Retina (tissue), 1 donor: ENCODE measurements at regions not wholly inside any gene's neighbourhood (a gene's known extent, or its start where the extent isn't known, plus 50 kb on each side); places are given as distances from the start of the nearest gene placed in this dataset.
"Not testable (repeated sequence)": the region's sequence is repeated elsewhere in the genome, so short reads cannot be mapped to it uniquely, and the experiment has no call there.

Source experiments
- DNase-seq: peaks from one replicate; pipeline ENCODE4 v3.0.0-alpha.2; 2016

GRCh38 chr18:68219872-68220271 lies 495.0 kb downstream of the TMX3 start:
- DNase-seq: no peak

DNA sequence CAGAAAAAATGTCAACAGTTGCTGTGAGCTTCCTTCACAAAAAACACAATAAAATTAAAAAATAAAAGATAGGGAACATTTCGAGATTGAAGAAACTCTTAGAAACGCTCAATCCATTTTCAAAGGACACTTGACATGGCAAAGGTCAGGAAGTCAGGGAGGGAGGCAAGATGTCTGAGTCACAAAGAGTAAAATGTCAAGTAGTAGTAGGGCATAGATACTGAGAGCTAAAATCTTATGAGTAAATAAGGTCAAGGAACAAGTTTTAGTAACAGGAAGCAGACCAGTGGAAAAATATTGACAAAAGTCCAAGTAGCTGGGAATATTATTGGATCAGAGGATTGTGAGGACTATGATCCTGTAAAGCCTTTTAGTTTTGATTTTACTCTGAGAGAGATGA lies 495.6 kb downstream of the TMX3 start:
- DNase-seq: no peak

- no peak for DNase-seq
Observed at GRCh38 chr18:68215931-68216330, 499.0 kb downstream of the TMX3 start.

DNA sequence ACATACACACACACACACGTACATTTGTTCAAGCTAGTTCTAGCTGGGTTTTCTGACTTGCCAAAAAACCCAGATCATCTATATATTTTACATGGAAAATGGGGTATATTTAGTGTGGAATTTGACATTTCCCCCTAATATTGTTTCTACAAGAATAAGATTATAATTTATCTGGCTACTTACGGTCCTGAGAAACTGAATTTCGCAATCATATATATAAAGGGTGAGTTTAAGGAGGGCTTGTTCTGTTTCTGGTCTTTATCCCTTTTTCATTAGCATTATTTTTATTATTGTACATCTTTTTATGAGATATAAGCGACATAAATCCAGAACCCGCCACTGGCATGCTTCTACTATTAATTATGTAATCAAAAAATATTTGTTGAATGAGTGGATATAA lies 528.9 kb downstream of the TMX3 start:
- DNase-seq: no peak

DNA sequence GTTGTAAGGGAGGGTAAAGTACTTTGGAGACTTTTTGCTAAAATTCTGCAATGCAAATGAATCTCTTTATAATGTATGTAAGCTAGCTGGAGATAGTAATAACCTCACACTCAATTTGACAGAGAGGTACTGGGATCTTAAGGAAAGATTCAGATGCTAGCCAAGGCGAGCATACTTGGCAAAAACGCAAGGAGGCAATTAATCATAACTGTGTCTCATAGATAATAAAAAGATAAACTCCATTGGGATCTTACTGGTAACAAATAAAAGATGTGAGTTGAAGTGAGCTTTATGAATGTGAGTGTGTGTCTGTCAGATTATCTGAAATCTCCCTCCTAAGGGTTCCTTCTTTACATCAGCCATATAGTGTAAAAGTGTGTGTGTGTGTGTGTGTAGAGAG lies 533.0 kb downstream of the TMX3 start:
- DNase-seq: no peak

DNA sequence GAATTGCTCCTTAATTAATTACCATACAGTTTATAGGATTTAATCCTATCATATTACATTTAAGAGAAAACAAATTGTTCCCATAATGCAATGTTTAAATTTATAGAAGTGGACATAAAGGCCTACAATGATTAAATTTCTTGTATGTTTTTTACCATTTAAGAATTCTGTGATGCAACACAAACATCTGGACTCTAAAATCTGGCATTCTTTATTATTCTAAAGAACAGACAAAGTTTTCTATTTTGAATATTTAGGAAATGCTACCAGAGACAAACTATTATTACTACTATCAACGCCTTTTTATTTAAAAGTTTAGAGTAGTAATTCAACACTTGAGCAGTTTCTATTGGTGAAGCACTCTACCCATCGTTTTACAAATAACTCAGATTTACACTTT lies 535.1 kb downstream of the TMX3 start:
- DNase-seq: no peak

DNA sequence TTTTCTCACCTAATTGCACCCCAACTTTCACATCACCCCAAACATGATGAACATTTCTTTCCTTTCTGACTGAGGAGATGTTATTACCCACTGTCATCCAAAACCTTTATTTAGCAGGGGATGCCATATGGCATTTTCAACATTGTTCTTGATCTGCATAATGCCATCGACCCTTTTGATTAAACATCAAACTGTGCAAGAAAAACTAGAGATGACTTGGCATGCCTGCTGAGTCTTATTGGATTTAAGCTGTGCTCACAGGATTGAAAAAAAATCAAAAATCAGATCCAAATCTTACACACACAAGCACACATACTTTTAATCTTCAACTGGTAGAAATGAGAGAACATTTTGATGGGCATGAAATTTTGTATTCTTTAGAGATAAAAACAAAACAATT lies 536.0 kb downstream of the TMX3 start:
- DNase-seq: no peak

DNA sequence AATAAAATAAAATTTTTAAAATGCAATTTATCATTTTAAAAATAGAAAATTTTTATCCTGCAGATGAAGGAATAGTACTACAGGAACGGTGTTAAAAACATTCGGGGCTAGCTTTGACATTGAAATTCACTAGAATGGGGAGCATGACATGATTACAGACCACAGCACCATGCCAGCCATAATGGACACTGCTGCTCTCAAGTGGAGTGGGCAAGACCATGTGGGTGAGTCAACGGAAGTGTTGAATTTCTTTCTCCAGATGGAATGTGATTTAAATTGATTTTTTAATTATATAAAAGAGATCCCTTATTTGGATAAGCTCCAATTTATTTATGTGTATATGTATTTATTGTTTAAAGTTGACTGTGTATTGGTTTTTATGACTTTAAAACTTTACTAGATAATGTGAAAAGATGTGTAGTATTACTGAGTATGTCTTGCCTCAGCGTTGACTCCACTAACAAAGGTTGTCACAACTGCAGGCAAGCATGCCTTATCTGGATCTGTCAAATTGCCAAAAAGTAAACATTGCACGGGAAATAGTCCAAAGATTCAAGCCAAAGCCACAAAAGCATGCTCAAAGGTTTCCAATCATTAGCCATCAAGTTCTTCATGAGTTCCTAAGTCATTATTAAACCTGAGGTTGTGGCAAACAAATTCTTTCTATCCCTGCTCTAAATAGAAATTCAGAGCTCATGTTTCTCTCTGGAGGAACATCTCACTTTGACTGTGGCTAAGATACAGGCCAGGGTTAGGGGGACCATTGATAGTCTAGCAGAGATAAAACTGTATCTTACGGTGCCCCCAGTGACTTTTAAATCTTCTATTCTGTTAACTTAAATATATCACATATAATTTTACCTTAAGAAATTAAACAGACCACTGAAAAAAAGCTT lies 536.9 kb downstream of the TMX3 start:
- DNase-seq: no peak

GRCh38 chr18:68176901-68177300 lies 538.0 kb downstream of the TMX3 start:
- no peak for DNase-seq

- DNase-seq: no peak
Observed at GRCh38 chr18:68172842-68173549, 541.9 kb downstream of the TMX3 start.

DNA sequence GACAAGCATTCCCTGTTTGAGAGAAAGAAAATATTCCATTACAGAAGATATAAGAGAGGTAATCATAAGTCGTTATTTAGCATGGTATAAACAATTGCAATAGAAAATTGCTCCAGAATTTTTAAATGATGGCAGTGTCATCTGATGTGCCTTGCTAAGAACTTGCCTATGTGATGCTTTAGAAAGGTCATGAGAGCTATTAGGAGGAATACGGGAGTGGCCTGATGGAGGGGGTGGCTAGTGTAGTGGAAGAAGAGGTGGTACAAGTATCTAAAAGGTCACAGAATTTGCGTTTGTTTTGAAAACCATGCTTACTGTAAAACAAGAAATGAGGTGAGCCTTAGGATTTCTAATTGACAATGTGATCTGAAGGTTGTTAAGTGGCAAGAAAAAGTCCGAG lies 550.0 kb downstream of the TMX3 start:
- no peak for DNase-seq

- not testable (repeated sequence) for DNase-seq
Observed at GRCh38 chr18:68153821-68154220, 561.1 kb downstream of the TMX3 start.

- no peak for DNase-seq
Observed at GRCh38 chr18:68152770-68153169, 562.1 kb downstream of the TMX3 start.

DNA sequence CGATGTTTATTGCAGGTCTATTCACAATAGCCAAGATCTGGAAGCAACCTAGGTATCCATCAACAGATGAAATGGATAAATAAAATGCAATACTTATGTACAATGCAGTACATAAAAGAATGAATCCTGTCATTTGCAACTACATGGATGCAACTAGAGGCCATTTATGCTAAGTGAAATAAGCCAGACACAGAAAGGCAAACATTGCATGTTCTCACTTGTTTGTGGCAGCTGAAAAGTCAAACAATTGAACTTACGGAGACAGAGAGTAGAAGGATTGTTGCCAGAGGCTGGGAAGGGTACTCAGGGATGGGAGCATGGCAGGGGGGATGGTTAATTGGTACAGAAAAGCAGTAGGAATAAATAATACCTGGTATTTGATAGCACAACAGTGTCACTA lies 563.9 kb downstream of the TMX3 start:
- DNase-seq: no peak

DNA sequence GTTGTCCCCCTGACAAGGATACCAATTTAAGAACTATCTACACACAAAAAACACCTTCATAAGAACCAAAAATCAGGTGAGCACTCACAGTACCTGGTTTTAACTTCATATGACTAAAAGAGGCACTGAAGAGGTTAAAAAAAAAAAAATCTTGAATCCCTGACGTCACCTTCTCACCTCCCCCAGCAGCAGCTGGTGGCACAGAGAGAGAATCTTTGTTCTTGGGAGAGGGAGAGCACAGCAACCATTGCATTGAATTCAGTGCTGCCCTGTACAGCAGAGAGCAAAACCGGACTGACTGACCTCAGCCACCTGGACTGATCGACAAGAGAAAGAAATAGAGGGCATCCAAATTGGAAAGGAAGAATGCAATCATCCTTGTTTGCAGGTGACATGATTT lies 566.0 kb downstream of the TMX3 start:
- no peak for DNase-seq

DNA sequence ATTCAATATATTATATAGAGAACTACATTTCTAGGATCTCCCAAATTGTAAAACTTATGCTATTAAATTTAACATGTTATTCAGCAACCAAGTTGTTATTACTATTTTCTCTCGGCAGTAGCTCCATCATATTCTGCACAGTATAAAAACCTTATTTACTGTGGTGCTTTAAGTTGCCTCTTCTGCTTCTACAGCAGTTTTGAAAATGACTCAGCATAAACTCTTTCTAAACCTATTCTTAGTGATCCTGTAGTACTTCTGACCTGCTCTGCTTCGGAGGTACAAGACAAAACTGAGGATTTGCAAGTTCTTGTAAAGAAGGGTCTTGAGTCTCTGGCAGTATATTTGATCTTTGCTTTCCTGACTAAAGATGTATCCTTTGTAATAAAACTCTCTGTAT lies 567.2 kb downstream of the TMX3 start:
- DNase-seq: no peak

GRCh38 chr18:68121826-68122225 lies 593.1 kb downstream of the TMX3 start:
- no peak for DNase-seq

GRCh38 chr18:68121308-68121707 lies 593.6 kb downstream of the TMX3 start:
- DNase-seq: no peak

DNA sequence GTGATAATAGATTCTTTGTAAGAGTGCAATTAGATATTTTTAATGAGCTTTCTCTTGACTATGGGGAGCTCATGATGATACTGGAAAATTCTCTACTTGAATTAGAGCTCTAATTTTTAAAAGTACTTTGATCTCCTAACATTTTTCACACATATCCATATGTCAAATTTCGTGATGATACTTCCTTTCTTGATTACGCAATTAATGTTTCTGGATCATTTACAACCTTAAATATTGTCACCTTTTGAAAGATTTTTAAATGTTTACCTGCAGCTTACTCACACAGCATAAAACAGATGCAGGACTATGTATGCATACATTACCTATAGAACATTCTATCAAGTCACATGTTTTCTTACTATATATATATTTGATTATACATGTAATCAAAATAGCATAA lies 598.5 kb upstream of the DSEL start:
- no peak for DNase-seq

DNA sequence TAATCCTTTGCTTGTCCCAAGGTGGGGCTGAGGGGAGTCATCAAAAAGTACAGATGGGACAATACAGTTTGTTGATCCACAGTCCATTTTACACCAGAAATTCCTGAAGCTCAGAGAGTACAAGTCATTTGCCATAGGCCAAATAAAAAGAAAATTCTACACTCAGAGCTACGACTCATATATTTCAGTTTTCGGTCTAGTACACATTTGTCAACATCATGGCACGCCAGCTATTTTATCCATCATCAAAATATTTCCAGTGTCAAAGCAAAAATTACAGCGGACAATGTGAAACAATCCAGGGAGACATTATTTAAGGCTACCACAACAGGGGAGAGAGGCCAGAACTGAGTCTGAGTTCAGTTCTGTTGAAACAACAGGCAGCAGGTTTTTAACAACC lies 587.5 kb upstream of the DSEL start:
- no peak for DNase-seq

DNA sequence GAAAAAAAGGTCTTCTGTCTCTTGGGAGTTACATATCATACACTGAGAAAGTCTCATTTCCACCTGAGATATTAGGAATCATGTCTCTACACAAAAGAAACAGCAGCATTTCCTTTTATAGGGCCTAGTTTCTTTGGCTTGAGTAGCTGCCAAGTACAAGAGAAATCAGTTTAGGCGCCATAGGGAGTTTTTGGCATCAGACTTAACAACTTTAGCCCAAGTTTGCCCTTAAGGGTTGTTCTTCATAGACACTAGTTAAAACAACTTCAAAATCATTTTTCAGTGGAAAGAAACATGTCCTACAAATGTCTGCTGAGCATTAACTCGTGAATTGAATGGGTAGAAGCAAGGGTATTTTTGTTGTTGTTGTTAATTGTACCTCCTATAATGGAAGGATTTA lies 587.0 kb upstream of the DSEL start:
- DNase-seq: no peak

DNA sequence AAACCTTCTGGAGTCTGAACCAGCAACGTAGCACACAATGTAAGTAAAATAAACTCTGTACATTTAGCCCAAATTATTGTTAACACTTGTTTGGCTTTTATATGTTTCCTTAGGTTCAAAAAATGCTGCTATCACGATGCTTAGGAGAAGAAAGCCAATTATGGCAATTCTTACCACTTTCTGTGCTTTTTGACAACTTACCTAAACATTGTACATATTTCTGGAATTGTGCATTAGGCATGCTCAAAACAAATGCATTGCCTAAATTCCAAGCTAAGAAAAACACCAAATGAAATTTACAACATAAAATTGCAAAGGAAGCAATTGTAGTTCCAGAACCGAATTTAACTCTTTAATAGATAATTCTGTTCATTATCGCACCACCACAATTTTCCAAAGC lies 585.6 kb upstream of the DSEL start:
- DNase-seq: no peak

- DNase-seq: no peak
Observed at GRCh38 chr18:68098655-68099054, 582.1 kb upstream of the DSEL start.

DNA sequence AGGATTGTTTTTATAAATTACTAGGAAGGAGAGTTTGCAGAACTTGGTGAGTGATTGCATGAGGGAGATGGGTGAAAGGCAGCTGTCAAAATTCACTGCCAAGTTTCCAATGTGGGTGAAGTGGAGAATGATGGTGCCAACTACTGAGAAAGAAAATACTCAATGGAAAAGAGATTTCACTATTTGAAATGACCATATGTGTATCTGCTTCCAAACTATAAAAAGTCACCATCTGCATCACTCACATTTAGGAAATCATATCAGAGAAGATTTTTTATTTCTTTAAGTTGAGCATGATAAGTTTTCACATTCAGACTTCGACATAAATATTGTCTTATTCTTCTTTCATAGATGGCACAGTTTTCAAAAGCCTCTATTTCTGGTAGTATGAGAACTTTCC lies 570.0 kb upstream of the DSEL start:
- DNase-seq: no peak

DNA sequence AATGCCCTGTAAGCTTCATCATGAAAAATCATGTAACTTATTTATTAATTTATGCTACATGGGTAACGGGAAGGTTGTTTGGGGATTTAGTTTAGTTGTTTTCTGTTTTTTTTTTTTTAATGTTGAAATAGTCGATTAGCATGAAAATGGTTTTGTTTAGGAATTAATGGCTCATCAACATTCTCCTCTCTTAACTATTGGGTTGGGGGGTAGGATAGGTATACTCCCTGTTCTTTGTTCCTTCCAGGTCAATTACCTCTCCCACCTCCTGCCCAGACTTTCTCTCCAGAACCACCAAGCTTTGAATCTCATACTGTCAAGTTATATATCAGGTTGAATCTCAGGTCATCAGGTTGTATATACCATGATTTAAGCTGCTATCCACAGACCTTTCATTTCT lies 568.7 kb upstream of the DSEL start:
- no peak for DNase-seq
